Hepatocyte (in vitro differentiated cells): ENCODE measurements at regions not wholly inside any gene's neighbourhood (a gene's known extent, or its start where the extent isn't known, plus 50 kb on each side); places are given as distances from the start of the nearest gene placed in this dataset.

ENCODE experiments used
- DNase-seq: peaks from one replicate; pipeline ENCODE4 v3.0.0-alpha.2; 2016; ENCODE audit warnings: low spot score
- H2AFZ ChIP-seq: fragments of 200-600 bp; sonication (generic); 2 replicates; pipeline ENCODE4 v1.6.0; 2016; ENCODE audit warnings: antibody characterized with exemption, mild to moderate bottlenecking
- H3K27ac ChIP-seq: fragments of 200-600 bp; sonication (generic); 2 replicates; pipeline ENCODE4 v1.5.1; 2016; ENCODE audit warnings: mild to moderate bottlenecking
- H3K27me3 ChIP-seq: fragments of 200-600 bp; sonication (generic); 2 replicates; pipeline ENCODE4 v1.6.1; 2016
- H3K36me3 ChIP-seq: fragments of 200-600 bp; sonication (generic); replicated peaks from 2 replicates; pipeline ENCODE4 v1.5.1; 2016; ENCODE audit warnings: low read depth; ENCODE audit not compliant: insufficient read depth
- H3K4me1 ChIP-seq: fragments of 200-600 bp; sonication (generic); 2 replicates; pipeline ENCODE4 v1.5.1; 2016; ENCODE audit warnings: mild to moderate bottlenecking, moderate library complexity; ENCODE audit not compliant: insufficient read depth
- H3K4me2 ChIP-seq: fragments of 200-600 bp; sonication (generic); 2 replicates; pipeline ENCODE4 v1.6.0; 2016
- H3K4me3 ChIP-seq: fragments of 200-600 bp; sonication (generic); 2 replicates; pipeline ENCODE4 v1.5.1; 2016; ENCODE audit warnings: mild to moderate bottlenecking
- H3K79me2 ChIP-seq: fragments of 200-600 bp; sonication (generic); 2 replicates; pipeline ENCODE4 v1.6.0; 2017; ENCODE audit warnings: mild to moderate bottlenecking
- H3K9me2 ChIP-seq: fragments of 200-600 bp; sonication (generic); replicated peaks from 2 replicates; pipeline ENCODE4 v1.6.0; 2017; ENCODE audit warnings: mild to moderate bottlenecking; ENCODE audit not compliant: insufficient read depth
- H3K9me3 ChIP-seq: fragments of 200-600 bp; sonication (generic); 2 replicates; pipeline ENCODE4 v1.5.1; 2016; ENCODE audit warnings: low read depth, mild to moderate bottlenecking
- H4K20me1 ChIP-seq: fragments of 200-600 bp; sonication (generic); 2 replicates; pipeline ENCODE4 v1.6.0; 2016; ENCODE audit warnings: mild to moderate bottlenecking; ENCODE audit not compliant: insufficient read depth, poor library complexity, severe bottlenecking
- EZH2 ChIP-seq: fragments of 200-600 bp; sonication (generic); IDR thresholded peaks from 2 replicates; pipeline ENCODE4 v1.6.1; 2016; ENCODE audit warnings: antibody characterized with exemption, mild to moderate bottlenecking, borderline replicate concordance
- EZH2phosphoT487 ChIP-seq: fragments of 200-600 bp; sonication (generic); IDR thresholded peaks from one replicate; pipeline ENCODE4 v1.6.1; 2018; ENCODE audit warnings: antibody characterized with exemption, mild to moderate bottlenecking, low read depth, moderate library complexity; ENCODE audit not compliant: unreplicated experiment, severe bottlenecking
- WGBS: methylation state at CpG from one replicate; pipeline ENCODE4 v1.1.6; 2016; ENCODE audit warnings: low lambda C conversion rate; ENCODE audit errors: missing lambda C conversion rate; 5-methylcytosine and 5-hydroxymethylcytosine counted together
- TF ChIP-seq, protein P1 (sequence below): fragments of 200-600 bp; sonication (generic); IDR thresholded peaks from 2 replicates; pipeline ENCODE4 v1.5.1; 2016; ENCODE audit warnings: antibody characterized with exemption, mild to moderate bottlenecking; ENCODE audit not compliant: poor library complexity

DNA sequence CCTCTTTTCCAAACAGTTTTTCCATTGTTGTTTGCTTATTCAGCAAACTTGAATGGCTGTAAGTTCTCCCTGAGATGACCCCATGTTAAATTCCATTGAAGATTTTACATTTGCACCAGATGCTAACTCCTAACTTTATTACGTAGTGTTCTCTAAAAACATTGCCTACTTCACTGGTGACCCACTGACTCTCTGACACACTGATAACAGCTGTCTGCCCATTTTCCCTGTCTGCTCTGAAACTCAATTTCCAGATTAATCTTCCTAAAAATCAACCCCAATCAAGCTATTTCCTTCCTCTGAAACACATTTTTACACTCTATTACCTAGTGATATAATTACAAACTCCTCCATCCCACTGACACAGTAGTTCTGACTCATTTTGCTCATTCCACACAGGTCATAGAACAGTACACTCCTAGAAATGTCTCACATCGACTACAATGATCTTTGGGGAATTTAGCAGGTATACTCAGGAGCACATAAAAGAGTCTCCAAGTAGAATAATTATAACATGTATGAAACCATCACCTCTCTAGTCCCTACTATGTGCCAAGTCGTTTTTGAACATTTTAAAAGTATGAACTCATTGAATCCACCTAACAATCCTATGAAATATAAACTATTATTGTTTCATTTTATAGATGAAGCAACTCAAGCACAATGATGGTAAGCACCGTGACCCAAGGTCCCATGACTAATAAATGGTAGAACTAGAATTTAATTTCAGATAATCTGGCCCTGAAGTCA is 210.9 kb downstream of the SLIT2 start:
- TF ChIP-seq EZH2phosphoT487, result no peak
- TF ChIP-seq, protein P1, sequence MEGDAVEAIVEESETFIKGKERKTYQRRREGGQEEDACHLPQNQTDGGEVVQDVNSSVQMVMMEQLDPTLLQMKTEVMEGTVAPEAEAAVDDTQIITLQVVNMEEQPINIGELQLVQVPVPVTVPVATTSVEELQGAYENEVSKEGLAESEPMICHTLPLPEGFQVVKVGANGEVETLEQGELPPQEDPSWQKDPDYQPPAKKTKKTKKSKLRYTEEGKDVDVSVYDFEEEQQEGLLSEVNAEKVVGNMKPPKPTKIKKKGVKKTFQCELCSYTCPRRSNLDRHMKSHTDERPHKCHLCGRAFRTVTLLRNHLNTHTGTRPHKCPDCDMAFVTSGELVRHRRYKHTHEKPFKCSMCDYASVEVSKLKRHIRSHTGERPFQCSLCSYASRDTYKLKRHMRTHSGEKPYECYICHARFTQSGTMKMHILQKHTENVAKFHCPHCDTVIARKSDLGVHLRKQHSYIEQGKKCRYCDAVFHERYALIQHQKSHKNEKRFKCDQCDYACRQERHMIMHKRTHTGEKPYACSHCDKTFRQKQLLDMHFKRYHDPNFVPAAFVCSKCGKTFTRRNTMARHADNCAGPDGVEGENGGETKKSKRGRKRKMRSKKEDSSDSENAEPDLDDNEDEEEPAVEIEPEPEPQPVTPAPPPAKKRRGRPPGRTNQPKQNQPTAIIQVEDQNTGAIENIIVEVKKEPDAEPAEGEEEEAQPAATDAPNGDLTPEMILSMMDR, result no peak
- TF ChIP-seq EZH2, result no peak
- WGBS, result 77% methylated on average over 4 of the region's 4 CpGs
- H3K36me3 ChIP-seq, result no peaks in the 10 kb centered on the region

DNA sequence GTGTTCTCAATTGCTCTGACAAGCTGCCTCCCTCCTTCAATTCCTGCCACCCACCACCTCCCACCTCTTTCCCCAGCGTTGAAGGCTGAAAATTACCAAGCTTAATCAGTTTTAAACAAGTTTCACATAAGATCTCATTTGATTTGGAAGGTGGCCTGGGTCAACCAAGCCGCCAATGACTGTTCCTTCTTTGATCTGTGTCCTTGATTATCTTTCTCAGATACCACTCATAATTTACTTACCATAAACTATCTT is 211.4 kb downstream of the SLIT2 start:
- Histone ChIP-seq H3K27me3 (no peaks in the 10 kb centered on the region), H3K9me2 (no peaks in the 10 kb centered on the region), H3K36me3 (no peaks in the 10 kb centered on the region), H3K4me1 (no peaks in the 10 kb centered on the region), H3K27ac (no peak overlapping the region), H4K20me1 (no peaks in the 10 kb centered on the region), H3K79me2 (peaks cover 3% of the 10 kb centered on the region), H3K4me3 (no peak overlapping the region), H2AFZ (no peak overlapping the region), H3K4me2 (no peak overlapping the region), H3K9me3 (no peaks in the 10 kb centered on the region)
- TF ChIP-seq EZH2phosphoT487, result no peak
- no peak for TF ChIP-seq EZH2
- TF ChIP-seq, protein P1, result no peak
- no peak for DNase-seq
- WGBS, result 93% methylated on average over 2 of the region's 2 CpGs

More for the DNA sequence above, 210.9 kb downstream of the SLIT2 start:
- no peaks in the 10 kb centered on the region for H4K20me1 ChIP-seq
- H3K79me2 ChIP-seq, result peaks cover 3% of the 10 kb centered on the region
- DNase-seq, result no peak
- no peak overlapping the region for H3K4me2 ChIP-seq
- H2AFZ ChIP-seq, result no peak overlapping the region
- H3K9me3 ChIP-seq, result no peaks in the 10 kb centered on the region
- H3K27me3 ChIP-seq, result no peaks in the 10 kb centered on the region
- no peak overlapping the region for H3K4me3 ChIP-seq
- H3K27ac ChIP-seq, result no peak overlapping the region
- no peaks in the 10 kb centered on the region for H3K4me1 ChIP-seq
- no peaks in the 10 kb centered on the region for H3K9me2 ChIP-seq

DNA sequence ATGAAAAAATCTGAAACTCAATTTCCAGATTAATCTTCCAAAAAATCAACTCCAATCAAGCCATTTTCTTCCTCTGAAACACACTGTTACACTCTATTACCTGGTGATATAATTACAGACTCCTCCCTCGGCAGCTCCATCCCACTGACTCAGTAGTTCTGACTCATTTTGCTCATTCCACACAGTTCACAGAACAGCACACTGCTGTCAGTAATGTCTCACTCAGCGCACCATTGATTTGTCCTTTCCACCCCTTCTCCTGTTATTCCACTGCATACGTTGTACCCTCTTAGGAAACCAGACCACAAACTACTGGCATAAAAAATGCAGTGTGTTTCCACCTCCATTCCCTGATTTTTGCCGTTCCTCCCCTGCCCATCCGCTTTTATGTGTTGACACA is 212.7 kb downstream of the SLIT2 start:
- Histone ChIP-seq H3K4me1 (no peaks in the 10 kb centered on the region), H3K4me2 (no peak overlapping the region), H3K9me2 (no peaks in the 10 kb centered on the region), H3K27me3 (no peaks in the 10 kb centered on the region), H2AFZ (no peak overlapping the region), H3K36me3 (no peaks in the 10 kb centered on the region), H4K20me1 (no peaks in the 10 kb centered on the region), H3K9me3 (no peaks in the 10 kb centered on the region), H3K4me3 (no peak overlapping the region), H3K79me2 (peaks cover 3% of the 10 kb centered on the region), H3K27ac (no peak overlapping the region)
- WGBS, result 83% methylated on average over 5 of the region's 5 CpGs
- TF ChIP-seq, protein P1, result no peak
- TF ChIP-seq EZH2 (no peak), EZH2phosphoT487 (no peak)
- DNase-seq, result peak; percentile 6

DNA sequence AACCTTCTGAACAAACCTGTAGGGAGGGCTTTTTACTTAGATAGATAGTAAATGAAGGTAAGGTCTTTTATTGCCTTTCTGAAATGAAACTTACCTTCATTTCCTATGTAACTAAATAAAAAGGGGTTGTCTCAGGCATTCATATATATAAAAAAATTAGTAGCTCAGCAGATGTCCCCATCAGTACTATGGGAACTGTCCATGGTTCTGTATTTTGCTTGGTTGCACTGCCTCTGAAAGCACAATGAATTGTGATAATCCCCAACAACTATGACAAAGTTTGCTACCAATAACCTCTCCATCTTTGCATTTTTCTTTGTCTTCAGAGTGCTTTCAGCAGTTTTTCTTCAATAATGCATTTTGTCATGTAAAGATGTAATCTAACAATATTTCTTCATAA is 222.4 kb downstream of the SLIT2 start:
- Histone ChIP-seq H3K4me2 (no peak overlapping the region), H3K27me3 (no peaks in the 10 kb centered on the region), H3K4me3 (no peak overlapping the region), H3K36me3 (no peaks in the 10 kb centered on the region), H3K9me2 (no peaks in the 10 kb centered on the region), H3K4me1 (no peaks in the 10 kb centered on the region), H4K20me1 (no peaks in the 10 kb centered on the region), H2AFZ (no peak overlapping the region), H3K27ac (no peak overlapping the region), H3K79me2 (no peaks in the 10 kb centered on the region), H3K9me3 (no peaks in the 10 kb centered on the region)
- DNase-seq, result peak; percentile 41
- TF ChIP-seq, protein P1, result no peak
- TF ChIP-seq EZH2phosphoT487, result no peak
- no peak for TF ChIP-seq EZH2
